ENCODE measurements at regions not wholly inside any gene's neighbourhood (a gene's known extent, or its start where the extent isn't known, plus 50 kb on each side); places are given as distances from the start of the nearest gene placed in this dataset.

DNA sequence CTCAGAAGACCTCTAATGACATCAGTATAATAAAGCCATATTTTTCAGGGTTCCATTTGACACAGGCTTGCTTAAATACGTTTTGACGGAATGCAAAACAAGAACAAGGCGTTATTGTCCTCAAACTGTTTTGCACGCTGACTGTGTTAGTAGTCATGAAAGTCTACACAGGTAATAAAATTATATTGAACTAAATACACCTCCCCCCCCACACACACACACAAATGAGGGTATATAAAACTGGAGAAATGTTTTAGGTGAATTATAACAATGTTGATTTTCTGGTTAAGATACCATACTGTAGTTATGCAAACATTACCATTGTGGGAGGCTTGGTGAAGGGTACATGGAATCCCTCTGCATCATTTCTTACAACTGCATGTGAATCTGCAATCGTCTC is 257.1 kb upstream of the ARRDC4 start:
- Histone ChIP-seq H3K4me3 (no peak overlapping the region), H3K4me1 (replicated peaks in 1 of 2) (no peaks in the 10 kb centered on the region), H3K27me3 (no peaks in the 10 kb centered on the region), H3K27ac (no peak overlapping the region), H3K9me3 (replicated peaks in 1 of 3) (no peaks in the 10 kb centered on the region), H3K36me3 (replicated peaks in 1 of 2) (no peaks in the 10 kb centered on the region)
- 84 to 88% (median 86%) methylated on average over 5 of the region's 5 CpGs for WGBS, 4 donors
- no peak for DNase-seq
- intact Hi-C loops (cut with DNase I): no loop called here
- TF ChIP-seq, protein P1, sequence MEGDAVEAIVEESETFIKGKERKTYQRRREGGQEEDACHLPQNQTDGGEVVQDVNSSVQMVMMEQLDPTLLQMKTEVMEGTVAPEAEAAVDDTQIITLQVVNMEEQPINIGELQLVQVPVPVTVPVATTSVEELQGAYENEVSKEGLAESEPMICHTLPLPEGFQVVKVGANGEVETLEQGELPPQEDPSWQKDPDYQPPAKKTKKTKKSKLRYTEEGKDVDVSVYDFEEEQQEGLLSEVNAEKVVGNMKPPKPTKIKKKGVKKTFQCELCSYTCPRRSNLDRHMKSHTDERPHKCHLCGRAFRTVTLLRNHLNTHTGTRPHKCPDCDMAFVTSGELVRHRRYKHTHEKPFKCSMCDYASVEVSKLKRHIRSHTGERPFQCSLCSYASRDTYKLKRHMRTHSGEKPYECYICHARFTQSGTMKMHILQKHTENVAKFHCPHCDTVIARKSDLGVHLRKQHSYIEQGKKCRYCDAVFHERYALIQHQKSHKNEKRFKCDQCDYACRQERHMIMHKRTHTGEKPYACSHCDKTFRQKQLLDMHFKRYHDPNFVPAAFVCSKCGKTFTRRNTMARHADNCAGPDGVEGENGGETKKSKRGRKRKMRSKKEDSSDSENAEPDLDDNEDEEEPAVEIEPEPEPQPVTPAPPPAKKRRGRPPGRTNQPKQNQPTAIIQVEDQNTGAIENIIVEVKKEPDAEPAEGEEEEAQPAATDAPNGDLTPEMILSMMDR (IDR thresholded peaks at IDR 0.05): no peak
- TF ChIP-seq POLR2A (IDR thresholded peaks at IDR 0.05): no peak

DNA sequence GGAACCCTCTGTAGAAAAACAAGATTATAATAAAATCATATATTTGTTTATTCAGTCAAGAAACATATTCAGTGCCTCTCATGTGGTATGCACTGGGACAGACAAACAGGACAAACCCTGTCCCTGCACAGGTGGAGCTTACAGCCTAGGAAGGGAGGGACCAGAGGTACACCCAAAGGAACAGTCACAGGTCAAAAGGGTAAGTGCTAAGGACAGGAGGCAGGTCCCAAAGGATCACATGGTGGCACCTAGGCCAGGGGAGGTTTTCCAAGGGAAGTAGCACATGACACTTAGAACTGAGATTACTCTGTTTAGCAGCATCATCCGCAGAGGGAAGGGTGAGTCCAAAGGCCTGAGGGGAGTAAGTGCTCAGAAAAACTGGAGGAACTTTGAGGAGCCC is 254.4 kb upstream of the ARRDC4 start:
- H3K27me3 ChIP-seq: no peaks in the 10 kb centered on the region
- no peaks in the 10 kb centered on the region for H3K9me3 ChIP-seq (replicated peaks in 1 of 3)
- no peak for DNase-seq
- no peak overlapping the region for H3K4me3 ChIP-seq
- TF ChIP-seq POLR2A (IDR thresholded peaks at IDR 0.05): no peak
- TF ChIP-seq, protein P1 (IDR thresholded peaks at IDR 0.05): no peak
- 81 to 93% (median 90%) methylated on average over 1 of the region's 1 CpG for WGBS, 4 donors
- H3K4me1 ChIP-seq (replicated peaks in 1 of 2): no peaks in the 10 kb centered on the region
- H3K27ac ChIP-seq: no peak overlapping the region
- intact Hi-C loops (cut with DNase I): no loop called here
- no peaks in the 10 kb centered on the region for H3K36me3 ChIP-seq (replicated peaks in 1 of 2)

DNA sequence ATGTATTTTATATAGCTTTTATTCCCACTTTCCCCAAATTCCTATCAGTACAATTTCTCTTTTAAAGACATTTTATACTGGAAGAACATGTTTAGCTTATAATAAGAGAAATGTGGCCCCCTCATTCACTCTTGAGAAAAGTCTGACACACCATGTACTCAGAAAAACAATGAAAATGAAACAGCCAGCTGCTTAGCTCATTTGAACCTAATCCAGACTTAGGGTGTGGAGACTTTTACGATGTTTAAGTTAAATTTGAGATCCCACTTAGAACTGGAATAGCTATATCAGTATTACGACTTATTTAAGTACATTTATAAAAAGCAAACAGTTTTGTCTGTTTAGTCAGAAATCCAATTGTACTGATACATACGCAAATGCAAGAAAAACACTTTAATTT is 252.3 kb upstream of the ARRDC4 start:
- intact Hi-C loops (cut with DNase I): no loop called here
- H3K27ac ChIP-seq: no peak overlapping the region
- H3K4me1 ChIP-seq (replicated peaks in 1 of 2): no peaks in the 10 kb centered on the region
- no peaks in the 10 kb centered on the region for H3K27me3 ChIP-seq
- no peak for DNase-seq
- H3K36me3 ChIP-seq (replicated peaks in 1 of 2): no peaks in the 10 kb centered on the region
- 71 to 78% (median 73%) methylated on average over 3 of the region's 3 CpGs for WGBS, 4 donors
- TF ChIP-seq, protein P1 (IDR thresholded peaks at IDR 0.05): no peak
- no peak for TF ChIP-seq POLR2A (IDR thresholded peaks at IDR 0.05)
- no peak overlapping the region for H3K4me3 ChIP-seq
- H3K9me3 ChIP-seq (replicated peaks in 1 of 3): no peaks in the 10 kb centered on the region

DNA sequence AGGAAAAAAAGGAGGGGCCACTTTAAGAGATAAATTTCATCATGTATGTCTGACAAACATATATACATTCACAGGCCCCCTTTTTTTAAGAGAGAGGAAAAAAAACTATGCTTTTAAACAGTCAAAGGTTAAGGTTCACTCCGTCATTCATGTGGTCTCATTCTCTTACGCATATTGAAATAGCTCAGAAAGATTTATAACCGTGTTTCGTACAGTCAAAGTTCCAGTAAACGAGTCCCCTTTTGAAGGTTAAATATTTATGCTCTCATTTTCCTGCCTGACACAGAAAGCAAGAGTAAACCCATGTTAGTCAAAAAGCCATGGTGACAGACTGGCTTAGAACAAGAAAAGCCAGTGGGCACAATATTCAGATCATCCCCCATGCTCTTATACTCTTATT is 248.0 kb upstream of the ARRDC4 start:
- Histone ChIP-seq H3K4me3 (no peak overlapping the region), H3K36me3 (replicated peaks in 1 of 2) (no peaks in the 10 kb centered on the region), H3K27me3 (no peaks in the 10 kb centered on the region), H3K9me3 (replicated peaks in 1 of 3) (no peaks in the 10 kb centered on the region), H3K27ac (peak overlapping the region in 1 of 5 donors; percentile 19), H3K4me1 (replicated peaks in 1 of 2) (no peaks in the 10 kb centered on the region)
- intact Hi-C loops (cut with DNase I): no loop called here
- WGBS, 4 donors: 14 to 35% (median 25%) methylated on average over 5 of the region's 5 CpGs
- TF ChIP-seq, protein P1 (IDR thresholded peaks at IDR 0.05): no peak
- TF ChIP-seq POLR2A (IDR thresholded peaks at IDR 0.05): no peak
- no peak for DNase-seq
